Breast epithelium (tissue), 3 donors: ENCODE measurements at regions not wholly inside any gene's neighbourhood (a gene's known extent, or its start where the extent isn't known, plus 50 kb on each side); places are given as distances from the start of the nearest gene placed in this dataset.

Experiments
- POLR2A ChIP-seq: fragments of 450-650 bp; IDR thresholded peaks from one replicate; pipeline ENCODE4 v1.6.1; 2016; ENCODE audit warnings: antibody characterized with exemption, mild to moderate bottlenecking, moderate library complexity
- POLR2AphosphoS5 ChIP-seq, 3 donors: sonication (generic); formaldehyde crosslinking; IDR thresholded peaks; one replicate each; pipeline ENCODE4 v1.6.1; 2017; ENCODE audit warnings: antibody characterized with exemption in 3 of 3
- TF ChIP-seq, protein P1 (sequence below), 3 donors: fragments of 450-650 bp; IDR thresholded peaks; one replicate each; pipeline ENCODE4 v1.5.1; 2016 to 2017; ENCODE audit warnings: antibody characterized with exemption in 3 of 3, mild to moderate bottlenecking in 3 of 3, moderate library complexity in 3 of 3

DNA sequence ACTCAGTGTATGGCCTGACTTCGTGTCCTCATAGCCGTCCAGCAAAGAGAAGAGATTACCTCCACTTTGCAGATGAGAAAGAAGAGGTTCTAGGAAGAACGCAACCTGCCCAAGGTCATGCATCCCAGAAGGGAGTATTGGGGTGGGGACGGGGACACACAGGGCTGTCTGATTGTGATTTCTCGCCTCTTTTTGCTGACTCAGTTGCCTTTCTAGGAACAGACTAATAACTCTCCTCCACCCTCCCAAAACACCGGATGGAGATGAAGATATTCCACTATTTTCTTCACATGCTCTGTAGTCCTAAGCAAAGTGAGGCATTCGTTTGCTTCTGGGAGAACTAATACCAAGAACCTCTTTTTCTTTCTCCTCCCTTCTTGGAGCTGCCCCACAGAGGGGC is 529.3 kb downstream of the MIAT start:
- TF ChIP-seq, protein P1, sequence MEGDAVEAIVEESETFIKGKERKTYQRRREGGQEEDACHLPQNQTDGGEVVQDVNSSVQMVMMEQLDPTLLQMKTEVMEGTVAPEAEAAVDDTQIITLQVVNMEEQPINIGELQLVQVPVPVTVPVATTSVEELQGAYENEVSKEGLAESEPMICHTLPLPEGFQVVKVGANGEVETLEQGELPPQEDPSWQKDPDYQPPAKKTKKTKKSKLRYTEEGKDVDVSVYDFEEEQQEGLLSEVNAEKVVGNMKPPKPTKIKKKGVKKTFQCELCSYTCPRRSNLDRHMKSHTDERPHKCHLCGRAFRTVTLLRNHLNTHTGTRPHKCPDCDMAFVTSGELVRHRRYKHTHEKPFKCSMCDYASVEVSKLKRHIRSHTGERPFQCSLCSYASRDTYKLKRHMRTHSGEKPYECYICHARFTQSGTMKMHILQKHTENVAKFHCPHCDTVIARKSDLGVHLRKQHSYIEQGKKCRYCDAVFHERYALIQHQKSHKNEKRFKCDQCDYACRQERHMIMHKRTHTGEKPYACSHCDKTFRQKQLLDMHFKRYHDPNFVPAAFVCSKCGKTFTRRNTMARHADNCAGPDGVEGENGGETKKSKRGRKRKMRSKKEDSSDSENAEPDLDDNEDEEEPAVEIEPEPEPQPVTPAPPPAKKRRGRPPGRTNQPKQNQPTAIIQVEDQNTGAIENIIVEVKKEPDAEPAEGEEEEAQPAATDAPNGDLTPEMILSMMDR (IDR thresholded peaks at IDR 0.05), result no peak
- TF ChIP-seq POLR2AphosphoS5 (IDR thresholded peaks at IDR 0.05), result no peak
- no peak for TF ChIP-seq POLR2A
